ENCODE measurements at regions not wholly inside any gene's neighbourhood (a gene's known extent, or its start where the extent isn't known, plus 50 kb on each side); places are given as distances from the start of the nearest gene placed in this dataset.

DNA sequence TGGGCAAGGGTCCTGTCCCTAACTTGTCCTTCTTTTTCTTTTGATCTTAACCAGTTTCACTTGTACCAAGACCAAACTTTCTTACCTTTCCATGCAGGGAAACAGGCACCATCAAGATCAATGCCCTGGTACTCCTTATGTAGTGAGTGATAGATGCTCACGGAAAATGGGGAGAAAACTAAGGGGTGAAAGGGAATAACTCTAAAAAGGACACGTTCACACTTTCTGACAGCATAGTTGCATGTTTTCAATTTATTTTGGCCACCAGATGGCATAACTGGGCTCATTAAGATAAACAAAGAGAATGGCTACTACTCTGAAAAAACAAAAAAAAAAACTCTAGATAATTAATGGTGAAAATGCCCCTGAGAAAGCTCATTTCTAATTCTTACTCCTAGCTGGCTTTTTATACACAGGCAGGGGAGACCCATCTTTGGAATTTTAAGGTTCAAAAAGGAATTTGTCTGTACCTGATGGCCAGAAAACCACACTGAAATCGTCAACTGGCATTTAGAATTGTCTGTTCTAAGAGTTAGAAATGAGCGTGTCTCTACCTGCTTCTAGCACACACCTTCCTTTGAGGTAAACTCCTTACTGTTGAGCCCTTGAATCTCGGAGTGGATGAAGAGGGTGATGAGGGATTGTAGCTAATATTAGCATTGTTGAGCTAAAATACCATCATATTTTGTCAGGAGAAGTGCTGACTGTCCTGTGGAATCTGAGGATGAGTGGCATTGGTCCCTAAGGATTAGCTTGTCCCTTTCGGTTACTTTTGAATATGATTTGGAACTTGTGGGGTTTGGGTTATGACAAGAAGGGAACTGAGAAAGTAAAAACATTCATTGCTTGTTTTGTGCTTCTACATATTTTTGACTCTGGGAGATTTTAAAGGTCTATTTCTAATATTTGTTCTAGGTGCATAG, 62.2 kb upstream of the DDR1 start:
- peak overlapping the region; percentile 14 for H2AK5ac ChIP-seq (ENCODE audit: low read length, severe bottlenecking)
- H2BK120ac ChIP-seq (ENCODE audit: low read depth, low read length) = no peak overlapping the region
- no peak overlapping the region for H2AFZ ChIP-seq (ENCODE audit: low read depth, low read length)
- H3K9ac ChIP-seq (ENCODE audit: low read length) = peak overlapping the region; percentile 43
- H3K9me3 ChIP-seq (ENCODE audit: control insufficient read depth, low read length) = no peaks in the 10 kb centered on the region
- H3K4me3 ChIP-seq (ENCODE audit: insufficient read depth in 1 of 2, low read depth in 1 of 2, low read length in 2 of 2) = no peak overlapping the region
- no peaks in the 10 kb centered on the region for H3K79me1 ChIP-seq (replicated peaks; ENCODE audit: low read length, poor library complexity, severe bottlenecking)
- no peak overlapping the region for H3K14ac ChIP-seq (ENCODE audit: low read length in 2 of 2)
- H3K27ac ChIP-seq (ENCODE audit: low read length, poor library complexity, severe bottlenecking) = peak overlapping the region; percentile 21
- H3K4me1 ChIP-seq (ENCODE audit: control insufficient read depth, insufficient read depth, low read depth, low read length) = peaks cover 10% of the 10 kb centered on the region
- H3K4ac ChIP-seq (ENCODE audit: low read depth in 1 of 2, low read length in 2 of 2) = no peak overlapping the region
- peak overlapping the region; percentile 21 to 95 for H2BK12ac ChIP-seq (ENCODE audit: low read length in 2 of 2)
- 67% methylated on average over 5 of the region's 6 CpGs for WGBS
- H4K91ac ChIP-seq (ENCODE audit: low read length) = peak overlapping the region; percentile 85
- DNase-seq = peak; percentile 64
- H3K18ac ChIP-seq (ENCODE audit: low read depth in 1 of 2, low read length in 2 of 2) = peak overlapping the region in 1 of 2 experiments; percentile 16
- H2BK5ac ChIP-seq (ENCODE audit: low read depth, low read length, poor library complexity, severe bottlenecking) = no peak overlapping the region
- no peak overlapping the region for H2BK15ac ChIP-seq (ENCODE audit: low read depth, poor library complexity, severe bottlenecking)
- H3K27me3 ChIP-seq (ENCODE audit: control insufficient read depth in 1 of 2, insufficient read depth in 1 of 2, low read length in 2 of 2) = no peaks in the 10 kb centered on the region
- H3K4me2 ChIP-seq (ENCODE audit: low read length, poor library complexity, severe bottlenecking) = no peak overlapping the region
- H3K36me3 ChIP-seq (ENCODE audit: control insufficient read depth in 1 of 2, insufficient read depth in 2 of 2, low read depth in 1 of 2, low read length in 2 of 2) = no peaks in the 10 kb centered on the region
- H3K23ac ChIP-seq (ENCODE audit: low read length in 2 of 2) = no peak overlapping the region
- no peak overlapping the region for H4K8ac ChIP-seq (ENCODE audit: low read length)

DNA sequence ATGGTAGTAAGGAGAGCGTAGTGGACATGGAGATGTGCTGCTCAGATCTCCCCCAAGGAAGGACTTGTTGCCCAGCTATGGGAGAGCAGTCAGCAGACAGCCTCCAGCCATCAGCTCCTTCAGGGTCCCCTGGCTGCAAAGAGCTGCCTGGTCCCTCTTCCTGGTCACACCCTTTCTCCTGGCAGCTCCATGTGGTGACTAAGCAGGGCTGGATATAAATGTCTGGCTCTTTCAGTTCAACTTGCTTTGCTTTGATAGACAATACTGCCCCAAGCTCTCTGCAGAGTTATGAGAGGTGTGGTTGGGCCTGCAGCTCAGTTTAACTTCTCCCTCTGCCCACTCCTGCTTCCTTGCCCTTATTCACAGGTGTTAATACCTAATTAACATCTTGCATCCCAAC, 64.1 kb upstream of the DDR1 start:
- H3K23ac ChIP-seq (ENCODE audit: low read length in 2 of 2) = no peak overlapping the region
- H3K18ac ChIP-seq (ENCODE audit: low read depth in 1 of 2, low read length in 2 of 2) = peak overlapping the region; percentile 53 to 71
- WGBS = 88% methylated on average over 1 of the region's 1 CpG
- H2AFZ ChIP-seq (ENCODE audit: low read depth, low read length) = no peak overlapping the region
- H3K9me3 ChIP-seq (ENCODE audit: control insufficient read depth, low read length) = no peaks in the 10 kb centered on the region
- H2BK12ac ChIP-seq (ENCODE audit: low read length in 2 of 2) = peak overlapping the region; percentile 65 to 99
- no peak overlapping the region for H3K27ac ChIP-seq (ENCODE audit: low read length, poor library complexity, severe bottlenecking)
- no peak overlapping the region for H3K4me3 ChIP-seq (ENCODE audit: insufficient read depth in 1 of 2, low read depth in 1 of 2, low read length in 2 of 2)
- H3K79me1 ChIP-seq (replicated peaks; ENCODE audit: low read length, poor library complexity, severe bottlenecking) = no peaks in the 10 kb centered on the region
- peak overlapping the region in 1 of 2 experiments; percentile 62 for H3K14ac ChIP-seq (ENCODE audit: low read length in 2 of 2)
- H4K91ac ChIP-seq (ENCODE audit: low read length) = peak overlapping the region; percentile 67
- DNase-seq = peak; percentile 75
- peaks cover 7% of the 10 kb centered on the region for H3K4me1 ChIP-seq (ENCODE audit: control insufficient read depth, insufficient read depth, low read depth, low read length)
- H3K27me3 ChIP-seq (ENCODE audit: control insufficient read depth in 1 of 2, insufficient read depth in 1 of 2, low read length in 2 of 2) = no peaks in the 10 kb centered on the region
- H3K36me3 ChIP-seq (ENCODE audit: control insufficient read depth in 1 of 2, insufficient read depth in 2 of 2, low read depth in 1 of 2, low read length in 2 of 2) = no peaks in the 10 kb centered on the region
- H2BK120ac ChIP-seq (ENCODE audit: low read depth, low read length) = peak overlapping the region; percentile 0
- H3K4me2 ChIP-seq (ENCODE audit: low read length, poor library complexity, severe bottlenecking) = no peak overlapping the region
- peak overlapping the region; percentile 25 for H3K9ac ChIP-seq (ENCODE audit: low read length)
- peak overlapping the region; percentile 40 to 87 for H3K4ac ChIP-seq (ENCODE audit: low read depth in 1 of 2, low read length in 2 of 2)
- H2BK15ac ChIP-seq (ENCODE audit: low read depth, poor library complexity, severe bottlenecking) = peak overlapping the region; percentile 20
- peak overlapping the region; percentile 85 for H2AK5ac ChIP-seq (ENCODE audit: low read length, severe bottlenecking)
- H4K8ac ChIP-seq (ENCODE audit: low read length) = peak overlapping the region; percentile 20
- H2BK5ac ChIP-seq (ENCODE audit: low read depth, low read length, poor library complexity, severe bottlenecking) = no peak overlapping the region

- H2BK5ac ChIP-seq (ENCODE audit: low read depth, low read length, poor library complexity, severe bottlenecking) = no peak overlapping the region
- H2AFZ ChIP-seq (ENCODE audit: low read depth, low read length) = no peak overlapping the region
- peaks cover 7% of the 10 kb centered on the region for H3K4me1 ChIP-seq (ENCODE audit: control insufficient read depth, insufficient read depth, low read depth, low read length)
- no peak overlapping the region for H3K14ac ChIP-seq (ENCODE audit: low read length in 2 of 2)
- H3K9ac ChIP-seq (ENCODE audit: low read length) = peak overlapping the region; percentile 23
- peak overlapping the region; percentile 85 for H2AK5ac ChIP-seq (ENCODE audit: low read length, severe bottlenecking)
- H3K4me3 ChIP-seq (ENCODE audit: insufficient read depth in 1 of 2, low read depth in 1 of 2, low read length in 2 of 2) = no peak overlapping the region
- 99% methylated on average over 10 of the region's 10 CpGs for WGBS
- peak overlapping the region; percentile 94 for H2BK120ac ChIP-seq (ENCODE audit: low read depth, low read length)
- no peaks in the 10 kb centered on the region for H3K27me3 ChIP-seq (ENCODE audit: control insufficient read depth in 1 of 2, insufficient read depth in 1 of 2, low read length in 2 of 2)
- H2BK12ac ChIP-seq (ENCODE audit: low read length in 2 of 2) = peak overlapping the region; percentile 89 to 99
- peak overlapping the region; percentile 40 to 87 for H3K4ac ChIP-seq (ENCODE audit: low read depth in 1 of 2, low read length in 2 of 2)
- H4K91ac ChIP-seq (ENCODE audit: low read length) = no peak overlapping the region
- peak overlapping the region; percentile 0 for H2BK15ac ChIP-seq (ENCODE audit: low read depth, poor library complexity, severe bottlenecking)
- H3K27ac ChIP-seq (ENCODE audit: low read length, poor library complexity, severe bottlenecking) = no peak overlapping the region
- no peaks in the 10 kb centered on the region for H3K9me3 ChIP-seq (ENCODE audit: control insufficient read depth, low read length)
- no peaks in the 10 kb centered on the region for H3K36me3 ChIP-seq (ENCODE audit: control insufficient read depth in 1 of 2, insufficient read depth in 2 of 2, low read depth in 1 of 2, low read length in 2 of 2)
- H3K4me2 ChIP-seq (ENCODE audit: low read length, poor library complexity, severe bottlenecking) = no peak overlapping the region
- no peak overlapping the region for H3K23ac ChIP-seq (ENCODE audit: low read length in 2 of 2)
- no peaks in the 10 kb centered on the region for H3K79me1 ChIP-seq (replicated peaks; ENCODE audit: low read length, poor library complexity, severe bottlenecking)
- peak overlapping the region; percentile 63 for H4K8ac ChIP-seq (ENCODE audit: low read length)
- no peak for DNase-seq
- H3K18ac ChIP-seq (ENCODE audit: low read depth in 1 of 2, low read length in 2 of 2) = peak overlapping the region; percentile 55 to 71
Observed at GRCh38 chr6:30819297-30819917, 64.9 kb upstream of the DDR1 start.

- no peaks in the 10 kb centered on the region for H3K36me3 ChIP-seq (ENCODE audit: control insufficient read depth in 1 of 2, insufficient read depth in 2 of 2, low read depth in 1 of 2, low read length in 2 of 2)
- H3K4me3 ChIP-seq (ENCODE audit: insufficient read depth in 1 of 2, low read depth in 1 of 2, low read length in 2 of 2) = no peak overlapping the region
- H3K4ac ChIP-seq (ENCODE audit: low read depth in 1 of 2, low read length in 2 of 2) = no peak overlapping the region
- no peak overlapping the region for H3K23ac ChIP-seq (ENCODE audit: low read length in 2 of 2)
- 3% methylated on average over 1 of the region's 4 CpGs for WGBS
- peak overlapping the region; percentile 80 for H3K9ac ChIP-seq (ENCODE audit: low read length)
- H2AFZ ChIP-seq (ENCODE audit: low read depth, low read length) = no peak overlapping the region
- no peak overlapping the region for H3K14ac ChIP-seq (ENCODE audit: low read length in 2 of 2)
- peaks cover 11% of the 10 kb centered on the region for H3K4me1 ChIP-seq (ENCODE audit: control insufficient read depth, insufficient read depth, low read depth, low read length)
- no peaks in the 10 kb centered on the region for H3K79me1 ChIP-seq (replicated peaks; ENCODE audit: low read length, poor library complexity, severe bottlenecking)
- no peak overlapping the region for H2AK5ac ChIP-seq (ENCODE audit: low read length, severe bottlenecking)
- no peak overlapping the region for H3K4me2 ChIP-seq (ENCODE audit: low read length, poor library complexity, severe bottlenecking)
- H3K18ac ChIP-seq (ENCODE audit: low read depth in 1 of 2, low read length in 2 of 2) = peak overlapping the region; percentile 40 to 43
- no peaks in the 10 kb centered on the region for H3K27me3 ChIP-seq (ENCODE audit: control insufficient read depth in 1 of 2, insufficient read depth in 1 of 2, low read length in 2 of 2)
- H2BK15ac ChIP-seq (ENCODE audit: low read depth, poor library complexity, severe bottlenecking) = no peak overlapping the region
- no peak overlapping the region for H4K8ac ChIP-seq (ENCODE audit: low read length)
- H3K9me3 ChIP-seq (ENCODE audit: control insufficient read depth, low read length) = no peaks in the 10 kb centered on the region
- DNase-seq = peak; percentile 93
- H4K91ac ChIP-seq (ENCODE audit: low read length) = no peak overlapping the region
- H2BK5ac ChIP-seq (ENCODE audit: low read depth, low read length, poor library complexity, severe bottlenecking) = peak overlapping the region; percentile 23
- H2BK120ac ChIP-seq (ENCODE audit: low read depth, low read length) = peak overlapping the region; percentile 29
- peak overlapping the region; percentile 66 for H3K27ac ChIP-seq (ENCODE audit: low read length, poor library complexity, severe bottlenecking)
- no peak overlapping the region for H2BK12ac ChIP-seq (ENCODE audit: low read length in 2 of 2)
Observed at GRCh38 chr6:30818391-30818841, 65.9 kb upstream of the DDR1 start.

All from mesenchymal stem cell (in vitro differentiated cells and primary cell).